ENCODE measurements at regions not wholly inside any gene's neighbourhood (a gene's known extent, or its start where the extent isn't known, plus 50 kb on each side); places are given as distances from the start of the nearest gene placed in this dataset.

DNA sequence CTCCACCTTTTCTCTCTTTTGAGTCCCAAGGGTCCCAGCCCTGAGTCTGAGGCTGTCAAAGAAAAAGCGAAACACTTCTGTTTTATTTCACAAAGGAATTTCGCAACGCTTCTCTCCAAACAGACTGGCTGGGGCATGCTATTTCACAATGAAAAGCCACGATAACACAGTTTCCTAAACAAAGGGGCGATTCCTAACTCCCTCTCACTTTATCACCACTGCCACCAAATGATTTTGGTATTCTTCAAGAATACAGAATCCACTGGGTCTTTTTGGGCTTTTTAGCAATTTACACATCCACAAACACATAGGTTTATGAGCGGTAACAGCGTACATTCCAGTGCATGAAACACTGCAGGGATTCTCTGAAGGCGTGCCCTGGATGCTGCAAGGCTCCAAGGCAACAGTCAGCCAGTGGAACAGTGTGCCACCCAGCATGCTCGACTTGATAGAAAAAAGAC is 161.2 kb downstream of the DAD1 start:
- Histone ChIP-seq H3K4me2 (ENCODE audit: control insufficient read depth, extremely low read depth, insufficient read depth, low read depth, low read length) (peak overlapping the region; percentile 79), H2AFZ (ENCODE audit: control insufficient read depth, low read length) (peak overlapping the region; percentile 53), H3K9me3 (ENCODE audit: control insufficient read depth, low read depth, low read length) (no peaks in the 10 kb centered on the region), H3K9me1 (ENCODE audit: control insufficient read depth, extremely low read depth, insufficient read depth, low read length) (no peaks in the 10 kb centered on the region), H3K36me3 (ENCODE audit: control insufficient read depth in 2 of 2, extremely low read depth in 1 of 2, insufficient read depth in 2 of 2, low read length in 2 of 2) (no peaks in the 10 kb centered on the region), H4K20me1 (ENCODE audit: control insufficient read depth, extremely low read depth, insufficient read depth, low read length) (no peaks in the 10 kb centered on the region), H3K79me2 (ENCODE audit: control insufficient read depth, insufficient read depth, low read length) (no peaks in the 10 kb centered on the region), H3K27me3 (ENCODE audit: control insufficient read depth, extremely low read depth, insufficient read depth, low read length) (peaks cover 13% of the 10 kb centered on the region), H3K4me3 (ENCODE audit: control insufficient read depth in 2 of 3, extremely low read depth in 1 of 3, insufficient read depth in 2 of 3, low read depth in 1 of 3, low read length in 3 of 3) (peak overlapping the region in 2 of 3 experiments; percentile 26 to 47), H3K9ac (ENCODE audit: control insufficient read depth, extremely low read depth, insufficient read depth, low read length) (no peak overlapping the region), H3K27ac (ENCODE audit: control insufficient read depth, insufficient read depth, low read length) (no peak overlapping the region), H3K4me1 (ENCODE audit: control insufficient read depth, extremely low read depth, insufficient read depth, low read length) (peaks cover 18% of the 10 kb centered on the region)
- dilution Hi-C loops (cut with MboI; ENCODE audit: extremely low pct_ligation_motif_present, low sequenced_read_pairs) = no loop called here
- FAIRE-seq (peak; percentile 73), DNase-seq (ENCODE audit: low read depth, low spot score) (no peak)
- TF ChIP-seq, protein P1, sequence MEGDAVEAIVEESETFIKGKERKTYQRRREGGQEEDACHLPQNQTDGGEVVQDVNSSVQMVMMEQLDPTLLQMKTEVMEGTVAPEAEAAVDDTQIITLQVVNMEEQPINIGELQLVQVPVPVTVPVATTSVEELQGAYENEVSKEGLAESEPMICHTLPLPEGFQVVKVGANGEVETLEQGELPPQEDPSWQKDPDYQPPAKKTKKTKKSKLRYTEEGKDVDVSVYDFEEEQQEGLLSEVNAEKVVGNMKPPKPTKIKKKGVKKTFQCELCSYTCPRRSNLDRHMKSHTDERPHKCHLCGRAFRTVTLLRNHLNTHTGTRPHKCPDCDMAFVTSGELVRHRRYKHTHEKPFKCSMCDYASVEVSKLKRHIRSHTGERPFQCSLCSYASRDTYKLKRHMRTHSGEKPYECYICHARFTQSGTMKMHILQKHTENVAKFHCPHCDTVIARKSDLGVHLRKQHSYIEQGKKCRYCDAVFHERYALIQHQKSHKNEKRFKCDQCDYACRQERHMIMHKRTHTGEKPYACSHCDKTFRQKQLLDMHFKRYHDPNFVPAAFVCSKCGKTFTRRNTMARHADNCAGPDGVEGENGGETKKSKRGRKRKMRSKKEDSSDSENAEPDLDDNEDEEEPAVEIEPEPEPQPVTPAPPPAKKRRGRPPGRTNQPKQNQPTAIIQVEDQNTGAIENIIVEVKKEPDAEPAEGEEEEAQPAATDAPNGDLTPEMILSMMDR (optimal IDR thresholded peaks at IDR 0.05 in 1 of 3, IDR thresholded peaks at IDR 0.05 in 1 of 3, conservative IDR thresholded peaks at IDR 0.05 in 1 of 3; ENCODE audit: extremely low read depth in 1 of 3, insufficient read depth in 2 of 3, low read length in 3 of 3) = no peak
- no peak for TF ChIP-seq EZH2 (IDR thresholded peaks at IDR 0.05; ENCODE audit: low read length)

DNA sequence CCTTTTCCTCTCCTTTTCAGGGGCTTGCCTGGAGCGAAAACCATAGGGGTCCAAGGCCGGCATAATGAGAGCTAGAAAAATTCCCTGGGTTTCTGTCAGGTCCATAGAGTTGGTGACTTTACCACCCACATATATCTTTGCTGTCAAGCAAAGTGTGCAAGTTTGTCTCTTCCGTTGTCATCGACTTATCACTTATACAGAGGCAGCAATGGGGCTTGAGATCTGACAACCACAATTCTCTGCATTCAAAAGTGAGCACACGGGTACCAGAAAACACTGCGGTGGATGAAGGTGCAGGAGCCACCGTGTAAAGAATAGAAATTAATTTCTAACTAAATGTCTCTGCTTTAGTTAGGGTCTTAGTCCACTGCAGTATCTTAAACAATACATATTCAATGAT is 162.3 kb downstream of the DAD1 start:
- H3K79me2 ChIP-seq (ENCODE audit: control insufficient read depth, insufficient read depth, low read length) = no peaks in the 10 kb centered on the region
- no peaks in the 10 kb centered on the region for H3K9me1 ChIP-seq (ENCODE audit: control insufficient read depth, extremely low read depth, insufficient read depth, low read length)
- TF ChIP-seq EZH2 (IDR thresholded peaks at IDR 0.05; ENCODE audit: low read length) = no peak
- TF ChIP-seq, protein P1 (optimal IDR thresholded peaks at IDR 0.05 in 1 of 3, IDR thresholded peaks at IDR 0.05 in 1 of 3, conservative IDR thresholded peaks at IDR 0.05 in 1 of 3; ENCODE audit: extremely low read depth in 1 of 3, insufficient read depth in 2 of 3, low read length in 3 of 3) = no peak
- no peaks in the 10 kb centered on the region for H3K9me3 ChIP-seq (ENCODE audit: control insufficient read depth, low read depth, low read length)
- H3K4me3 ChIP-seq (ENCODE audit: control insufficient read depth in 2 of 3, extremely low read depth in 1 of 3, insufficient read depth in 2 of 3, low read depth in 1 of 3, low read length in 3 of 3) = no peak overlapping the region
- H3K9ac ChIP-seq (ENCODE audit: control insufficient read depth, extremely low read depth, insufficient read depth, low read length) = no peak overlapping the region
- DNase-seq (ENCODE audit: low read depth, low spot score) (no peak), FAIRE-seq (no peak)
- peaks cover 9% of the 10 kb centered on the region for H3K4me1 ChIP-seq (ENCODE audit: control insufficient read depth, extremely low read depth, insufficient read depth, low read length)
- no peaks in the 10 kb centered on the region for H4K20me1 ChIP-seq (ENCODE audit: control insufficient read depth, extremely low read depth, insufficient read depth, low read length)
- peaks cover 13% of the 10 kb centered on the region for H3K27me3 ChIP-seq (ENCODE audit: control insufficient read depth, extremely low read depth, insufficient read depth, low read length)
- H2AFZ ChIP-seq (ENCODE audit: control insufficient read depth, low read length) = no peak overlapping the region
- dilution Hi-C loops (cut with MboI; ENCODE audit: extremely low pct_ligation_motif_present, low sequenced_read_pairs) = no loop called here
- no peak overlapping the region for H3K27ac ChIP-seq (ENCODE audit: control insufficient read depth, insufficient read depth, low read length)
- no peaks in the 10 kb centered on the region for H3K36me3 ChIP-seq (ENCODE audit: control insufficient read depth in 2 of 2, extremely low read depth in 1 of 2, insufficient read depth in 2 of 2, low read length in 2 of 2)
- no peak overlapping the region for H3K4me2 ChIP-seq (ENCODE audit: control insufficient read depth, extremely low read depth, insufficient read depth, low read depth, low read length)
